ENCODE measurements at regions not wholly inside any gene's neighbourhood (a gene's known extent, or its start where the extent isn't known, plus 50 kb on each side); places are given as distances from the start of the nearest gene placed in this dataset.

GRCh38 chr12:30191696-30192455, 408.1 kb upstream of the TMTC1 start:
- 38 to 39% methylated on average over 3 of the region's 3 CpGs for WGBS, 2 experiments (ENCODE audit: low coverage in 1 of 2, low lambda C conversion rate in 2 of 2, missing lambda C conversion rate in 2 of 2)
- Histone ChIP-seq H4K20me1 (ENCODE audit: insufficient read depth) (no peaks in the 10 kb centered on the region), H3K9me2 (ENCODE audit: insufficient read depth) (no peaks in the 10 kb centered on the region), H3K9me3 (ENCODE audit: low read depth) (no peaks in the 10 kb centered on the region), H3K79me2 (ENCODE audit: insufficient read depth) (no peaks in the 10 kb centered on the region), H3K36me3 (ENCODE audit: low read depth) (no peaks in the 10 kb centered on the region), H3F3A (ENCODE audit: insufficient read depth) (no peaks in the 10 kb centered on the region), H3K9ac (no peak overlapping the region), H3K4me3 (no peak overlapping the region), H3K27me3 (replicated peaks; ENCODE audit: insufficient read depth) (0 out of 2 replicates have a peak, but pooled peaks cover 3% of the 10 kb centered on the region), H3K4me2 (ENCODE audit: unreplicated experiment) (no peak overlapping the region), H3K4me1 (ENCODE audit: insufficient read depth) (no peaks in the 10 kb centered on the region), H2AFZ (no peak overlapping the region), H3K27ac (no peak overlapping the region)
- no peak for DNase-seq
- TF ChIP-seq EZH2 (IDR thresholded peaks at IDR 0.05; ENCODE audit: insufficient read depth, poor library complexity, severe bottlenecking) (no peak), EZH2phosphoT487 (IDR thresholded peaks at IDR 0.05; ENCODE audit: insufficient read depth, low read depth) (no peak)
- in situ Hi-C loops (cut with MboI): no loop called here

DNA sequence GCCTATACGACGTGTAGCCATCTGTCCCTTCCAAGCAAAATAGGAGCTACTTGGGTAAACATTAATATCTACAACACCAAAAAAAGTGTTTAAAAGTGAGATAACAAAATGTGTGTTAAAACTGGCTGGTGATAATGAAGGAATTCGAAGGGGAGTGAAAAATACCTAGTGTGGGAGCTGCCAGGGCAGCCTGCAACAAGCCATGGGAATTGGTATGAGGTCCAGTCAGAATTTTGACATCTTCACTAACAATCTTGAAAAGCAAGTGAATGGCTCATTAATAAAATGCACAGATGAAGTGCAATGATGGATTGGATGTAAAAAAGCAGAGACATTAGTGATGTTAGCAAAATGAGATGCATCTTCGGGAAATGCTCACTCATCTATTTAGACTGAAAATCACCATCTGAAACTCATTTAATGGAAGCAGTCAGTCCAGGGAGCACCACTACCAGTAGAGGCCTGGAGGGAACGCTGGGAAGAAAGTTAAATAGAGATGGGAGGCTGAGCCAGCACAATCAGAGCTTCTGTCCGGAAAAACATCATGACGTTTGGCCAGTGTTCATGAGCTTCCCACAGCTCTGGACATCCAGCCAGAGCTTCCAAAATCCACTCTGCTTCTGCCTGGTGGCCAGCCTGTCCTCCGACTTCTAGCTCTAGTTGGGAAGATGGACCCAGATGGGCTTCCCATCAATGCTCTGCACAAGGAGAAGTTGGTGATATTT, 405.0 kb upstream of the TMTC1 start:
- Histone ChIP-seq H4K20me1 (ENCODE audit: insufficient read depth) (no peaks in the 10 kb centered on the region), H2AFZ (no peak overlapping the region), H3K27ac (no peak overlapping the region), H3K27me3 (replicated peaks; ENCODE audit: insufficient read depth) (0 out of 2 replicates have a peak, but pooled peaks cover 2% of the 10 kb centered on the region), H3K9ac (no peak overlapping the region), H3K79me2 (ENCODE audit: insufficient read depth) (no peaks in the 10 kb centered on the region), H3K4me2 (ENCODE audit: unreplicated experiment) (no peak overlapping the region), H3K9me3 (ENCODE audit: low read depth) (no peaks in the 10 kb centered on the region), H3F3A (ENCODE audit: insufficient read depth) (no peaks in the 10 kb centered on the region), H3K4me3 (no peak overlapping the region), H3K9me2 (ENCODE audit: insufficient read depth) (no peaks in the 10 kb centered on the region), H3K4me1 (ENCODE audit: insufficient read depth) (no peaks in the 10 kb centered on the region), H3K36me3 (ENCODE audit: low read depth) (no peaks in the 10 kb centered on the region)
- TF ChIP-seq EZH2phosphoT487 (IDR thresholded peaks at IDR 0.05; ENCODE audit: insufficient read depth, low read depth) (no peak), EZH2 (IDR thresholded peaks at IDR 0.05; ENCODE audit: insufficient read depth, poor library complexity, severe bottlenecking) (no peak)
- no peak for DNase-seq
- WGBS, 2 experiments (ENCODE audit: low coverage in 1 of 2, low lambda C conversion rate in 2 of 2, missing lambda C conversion rate in 2 of 2): 7 to 8% methylated on average over 8 of the region's 8 CpGs
- in situ Hi-C loops (cut with MboI): no loop called here

DNA sequence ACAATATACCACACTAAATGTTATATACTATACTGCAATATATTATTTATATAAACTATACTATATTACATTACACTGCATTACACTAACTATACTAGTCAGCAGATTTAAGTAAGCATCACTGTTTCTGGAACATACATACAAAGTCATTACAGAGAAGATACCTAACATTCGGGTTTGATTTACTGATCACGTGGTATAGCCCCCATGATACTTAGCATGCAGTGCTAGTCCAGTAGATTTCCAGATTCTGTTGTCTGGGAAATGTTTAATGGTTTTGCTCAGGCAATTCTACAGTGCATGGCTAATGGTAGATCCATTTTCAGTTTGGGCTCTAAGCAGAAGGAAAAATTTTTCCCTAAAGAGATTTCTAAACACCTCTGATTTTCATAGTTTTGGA, 403.7 kb upstream of the TMTC1 start:
- no peak overlapping the region for H2AFZ ChIP-seq
- in situ Hi-C loops (cut with MboI): no loop called here
- no peaks in the 10 kb centered on the region for H4K20me1 ChIP-seq (ENCODE audit: insufficient read depth)
- no peaks in the 10 kb centered on the region for H3K27me3 ChIP-seq (replicated peaks; ENCODE audit: insufficient read depth)
- no peaks in the 10 kb centered on the region for H3F3A ChIP-seq (ENCODE audit: insufficient read depth)
- H3K4me3 ChIP-seq: no peak overlapping the region
- no peaks in the 10 kb centered on the region for H3K4me1 ChIP-seq (ENCODE audit: insufficient read depth)
- 0 to 1% methylated on average over 2 of the region's 2 CpGs for WGBS, 2 experiments (ENCODE audit: low coverage in 1 of 2, low lambda C conversion rate in 2 of 2, missing lambda C conversion rate in 2 of 2)
- H3K9me3 ChIP-seq (ENCODE audit: low read depth): no peaks in the 10 kb centered on the region
- no peaks in the 10 kb centered on the region for H3K79me2 ChIP-seq (ENCODE audit: insufficient read depth)
- DNase-seq: no peak
- H3K36me3 ChIP-seq (ENCODE audit: low read depth): no peaks in the 10 kb centered on the region
- no peak overlapping the region for H3K9ac ChIP-seq
- no peak overlapping the region for H3K27ac ChIP-seq
- TF ChIP-seq EZH2 (IDR thresholded peaks at IDR 0.05; ENCODE audit: insufficient read depth, poor library complexity, severe bottlenecking): no peak
- TF ChIP-seq EZH2phosphoT487 (IDR thresholded peaks at IDR 0.05; ENCODE audit: insufficient read depth, low read depth): no peak
- no peaks in the 10 kb centered on the region for H3K9me2 ChIP-seq (ENCODE audit: insufficient read depth)
- H3K4me2 ChIP-seq (ENCODE audit: unreplicated experiment): no peak overlapping the region

GRCh38 chr12:30181334-30181733, 397.6 kb upstream of the TMTC1 start:
- Histone ChIP-seq H3K9me3 (ENCODE audit: low read depth) (no peaks in the 10 kb centered on the region), H3K79me2 (ENCODE audit: insufficient read depth) (no peaks in the 10 kb centered on the region), H3K36me3 (ENCODE audit: low read depth) (no peaks in the 10 kb centered on the region), H3K27me3 (replicated peaks; ENCODE audit: insufficient read depth) (peaks cover 7% of the 10 kb centered on the region; the same call in 1 of the 2 replicates), H3K4me2 (ENCODE audit: unreplicated experiment) (no peak overlapping the region), H3K27ac (no peak overlapping the region), H3K4me3 (no peak overlapping the region), H3K4me1 (ENCODE audit: insufficient read depth) (no peaks in the 10 kb centered on the region), H3K9ac (no peak overlapping the region), H3K9me2 (ENCODE audit: insufficient read depth) (no peaks in the 10 kb centered on the region), H4K20me1 (ENCODE audit: insufficient read depth) (no peaks in the 10 kb centered on the region), H2AFZ (no peak overlapping the region), H3F3A (ENCODE audit: insufficient read depth) (no peaks in the 10 kb centered on the region)
- TF ChIP-seq EZH2phosphoT487 (IDR thresholded peaks at IDR 0.05; ENCODE audit: insufficient read depth, low read depth) (no peak), EZH2 (IDR thresholded peaks at IDR 0.05; ENCODE audit: insufficient read depth, poor library complexity, severe bottlenecking) (no peak)
- 28 to 50% methylated on average over 1 of the region's 1 CpG for WGBS, 2 experiments (ENCODE audit: low coverage in 1 of 2, low lambda C conversion rate in 2 of 2, missing lambda C conversion rate in 2 of 2)
- in situ Hi-C loops (cut with MboI): no loop called here
- no peak for DNase-seq
